Lung (tissue), 11 donors: ENCODE measurements at regions not wholly inside any gene's neighbourhood (a gene's known extent, or its start where the extent isn't known, plus 50 kb on each side); places are given as distances from the start of the nearest gene placed in this dataset.

ENCODE experiments used
- ATAC-seq: fragments of 200-7000 bp; cut with Tn5 transposase; one replicate; pipeline ENCODE4 v1.9.1; 2020; ENCODE audit warnings: moderate number of reproducible peaks; ENCODE audit not compliant: insufficient read depth, low FRiP score
- DNase-seq, 3 donors: peaks; one replicate each; pipeline ENCODE4 v3.0.0-alpha.2; 2013 to 2017
- H3K27ac ChIP-seq, 2 donors: one replicate each; pipeline ENCODE4 v1.5.1; 2013; ENCODE audit warnings: mild to moderate bottlenecking in 2 of 2, moderate library complexity in 2 of 2, control low read depth in 1 of 2, inconsistent platforms in 1 of 2, low read depth in 1 of 2, low read length in 1 of 2
- H3K27me3 ChIP-seq, 3 donors: one replicate each; pipeline ENCODE4 v1.5.1; 2013; ENCODE audit warnings: low read length in 2 of 3; ENCODE audit not compliant: control insufficient read depth in 3 of 3, insufficient read depth in 3 of 3
- H3K36me3 ChIP-seq, 4 donors: one replicate each; pipeline ENCODE4 v1.5.1; 2013; ENCODE audit warnings: low read length in 4 of 4, mild to moderate bottlenecking in 1 of 4, moderate library complexity in 1 of 4; ENCODE audit not compliant: control insufficient read depth in 4 of 4, insufficient read depth in 4 of 4
- H3K4me1 ChIP-seq, 5 donors: one replicate each; pipeline ENCODE4 v1.5.1; 2013; ENCODE audit warnings: low read length in 5 of 5, mild to moderate bottlenecking in 2 of 5, moderate library complexity in 1 of 5; ENCODE audit not compliant: control insufficient read depth in 5 of 5, insufficient read depth in 5 of 5
- H3K4me3 ChIP-seq: one replicate; pipeline ENCODE4 v1.5.1; 2013; ENCODE audit warnings: mild to moderate bottlenecking, control low read depth, moderate library complexity
- H3K9ac ChIP-seq, 2 donors: one replicate each; pipeline ENCODE4 v1.5.1; 2013; ENCODE audit warnings: low read length in 2 of 2, control low read depth in 1 of 2; ENCODE audit not compliant: insufficient read depth in 1 of 2
- H3K9me3 ChIP-seq, 4 donors: one replicate each; pipeline ENCODE4 v1.5.1; 2013; ENCODE audit warnings: low read length in 3 of 4, mild to moderate bottlenecking in 1 of 4, moderate library complexity in 1 of 4; ENCODE audit not compliant: control insufficient read depth in 4 of 4, insufficient read depth in 3 of 4
- WGBS, 2 donors: extraction: QIAGEN DNeasy Blood & Tissue Kit; methylation state at CpG; one replicate each; pipeline ENCODE4 v1.1.7; 2013; 5-methylcytosine and 5-hydroxymethylcytosine counted together
- TF ChIP-seq, protein P1 (sequence below): IDR thresholded peaks from 2 replicates; pipeline ENCODE4 v1.5.1; 2012; ENCODE audit warnings: mild to moderate bottlenecking; ENCODE audit errors: control extremely low read depth, extremely low read depth
- donor health status: control.
- donor health status: control.
- donor health status: Bipolar disorder and iron deficiency.
- donor health status: healthy.
- donor health status: DM: yes; HTN: yes; CAD: no.

- H3K4me3 ChIP-seq = no peak overlapping the region
- no peaks in the 10 kb centered on the region for H3K27me3 ChIP-seq
- H3K9me3 ChIP-seq = peaks cover 0 to 4% (median 0%) of the 10 kb centered on the region in 4 donors
- DNase-seq = no peak
- H3K36me3 ChIP-seq = no peaks in the 10 kb centered on the region
- H3K9ac ChIP-seq = no peak overlapping the region
- H3K27ac ChIP-seq = no peak overlapping the region
- no peaks in the 10 kb centered on the region for H3K4me1 ChIP-seq
- TF ChIP-seq, protein P1, sequence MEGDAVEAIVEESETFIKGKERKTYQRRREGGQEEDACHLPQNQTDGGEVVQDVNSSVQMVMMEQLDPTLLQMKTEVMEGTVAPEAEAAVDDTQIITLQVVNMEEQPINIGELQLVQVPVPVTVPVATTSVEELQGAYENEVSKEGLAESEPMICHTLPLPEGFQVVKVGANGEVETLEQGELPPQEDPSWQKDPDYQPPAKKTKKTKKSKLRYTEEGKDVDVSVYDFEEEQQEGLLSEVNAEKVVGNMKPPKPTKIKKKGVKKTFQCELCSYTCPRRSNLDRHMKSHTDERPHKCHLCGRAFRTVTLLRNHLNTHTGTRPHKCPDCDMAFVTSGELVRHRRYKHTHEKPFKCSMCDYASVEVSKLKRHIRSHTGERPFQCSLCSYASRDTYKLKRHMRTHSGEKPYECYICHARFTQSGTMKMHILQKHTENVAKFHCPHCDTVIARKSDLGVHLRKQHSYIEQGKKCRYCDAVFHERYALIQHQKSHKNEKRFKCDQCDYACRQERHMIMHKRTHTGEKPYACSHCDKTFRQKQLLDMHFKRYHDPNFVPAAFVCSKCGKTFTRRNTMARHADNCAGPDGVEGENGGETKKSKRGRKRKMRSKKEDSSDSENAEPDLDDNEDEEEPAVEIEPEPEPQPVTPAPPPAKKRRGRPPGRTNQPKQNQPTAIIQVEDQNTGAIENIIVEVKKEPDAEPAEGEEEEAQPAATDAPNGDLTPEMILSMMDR = no peak
- no peak for ATAC-seq
Measured at GRCh38 chr14:43019826-43020225, 1413.2 kb downstream of the LRFN5 start.

GRCh38 chr14:43014338-43014737, 1407.7 kb downstream of the LRFN5 start:
- DNase-seq (no peak), ATAC-seq (no peak)
- no peaks in the 10 kb centered on the region for H3K36me3 ChIP-seq
- H3K9ac ChIP-seq = no peak overlapping the region
- 73 to 81% methylated on average over 1 of the region's 1 CpG for WGBS, 2 donors
- no peak overlapping the region for H3K4me3 ChIP-seq
- H3K4me1 ChIP-seq = no peaks in the 10 kb centered on the region
- peaks cover 0 to 2% (median 0%) of the 10 kb centered on the region in 4 donors for H3K9me3 ChIP-seq
- TF ChIP-seq, protein P1 = no peak
- no peaks in the 10 kb centered on the region for H3K27me3 ChIP-seq
- no peak overlapping the region for H3K27ac ChIP-seq

DNA sequence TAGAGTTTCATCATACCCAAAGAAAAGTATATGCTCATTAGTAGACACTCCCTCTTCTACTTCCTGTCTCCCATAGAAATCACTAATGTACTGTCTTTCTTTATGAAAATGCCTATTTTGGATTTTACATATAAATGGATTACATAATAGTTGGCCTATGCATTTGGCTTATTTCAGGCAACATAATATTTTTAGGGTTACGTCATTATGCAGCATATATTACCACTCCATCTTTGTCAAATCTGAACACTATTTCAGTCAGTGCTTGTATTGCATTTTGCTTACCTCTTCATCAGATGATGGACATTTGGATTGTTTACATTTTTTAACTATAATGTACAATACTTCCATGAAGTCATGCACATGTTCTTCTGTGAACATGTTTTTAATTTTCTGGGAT, 1406.1 kb downstream of the LRFN5 start:
- Histone ChIP-seq H3K4me3 (no peak overlapping the region), H3K27ac (no peak overlapping the region), H3K27me3 (no peaks in the 10 kb centered on the region), H3K9ac (no peak overlapping the region), H3K36me3 (no peaks in the 10 kb centered on the region), H3K9me3 (peaks cover 0 to 7% (median 1%) of the 10 kb centered on the region in 4 donors), H3K4me1 (no peaks in the 10 kb centered on the region)
- no peak for DNase-seq
- WGBS, 2 donors = 86 to 91% methylated on average over 1 of the region's 1 CpG
- TF ChIP-seq, protein P1 = no peak
- no peak for ATAC-seq

DNA sequence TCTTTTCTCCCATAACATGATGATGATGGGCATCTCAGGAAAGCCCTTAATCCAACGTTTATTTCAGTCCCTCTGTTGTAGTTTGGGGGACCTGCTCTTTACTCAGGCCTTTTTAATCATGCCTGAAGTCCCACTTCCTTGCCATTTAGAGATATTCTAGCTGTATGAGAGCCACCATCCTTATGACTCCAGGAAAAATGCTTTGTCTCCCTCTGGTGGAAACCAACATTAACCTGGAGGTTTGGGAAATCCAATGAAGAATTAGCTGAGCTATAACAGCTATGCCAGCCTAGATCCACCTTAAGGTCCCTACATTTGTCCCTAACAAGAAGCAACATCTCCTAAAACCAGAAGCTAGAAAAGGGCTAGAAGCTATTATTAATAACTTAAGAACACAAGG, 1399.1 kb downstream of the LRFN5 start:
- ATAC-seq (no peak), DNase-seq (no peak)
- Histone ChIP-seq H3K9me3 (peaks cover 0 to 29% (median 16%) of the 10 kb centered on the region in 4 donors), H3K9ac (no peak overlapping the region), H3K4me3 (no peak overlapping the region), H3K27me3 (no peaks in the 10 kb centered on the region), H3K4me1 (no peaks in the 10 kb centered on the region), H3K36me3 (no peaks in the 10 kb centered on the region), H3K27ac (no peak overlapping the region)
- 54 to 72% methylated on average over 1 of the region's 1 CpG for WGBS, 2 donors
- TF ChIP-seq, protein P1 = no peak
